ENCODE measurements at regions not wholly inside any gene's neighbourhood (a gene's known extent, or its start where the extent isn't known, plus 50 kb on each side); places are given as distances from the start of the nearest gene placed in this dataset.

GRCh38 chr12:91307957-91308670 lies 125.5 kb upstream of the DCN start:
- no peak for TF ChIP-seq CTCF (IDR thresholded peaks at IDR 0.05; ENCODE audit: poor library complexity)
- no peak for TF ChIP-seq EZH2 (IDR thresholded peaks at IDR 0.05; ENCODE audit: borderline replicate concordance)

Data from hepatocyte (in vitro differentiated cells).